Calu3 (cell line): ENCODE measurements at regions not wholly inside any gene's neighbourhood (a gene's known extent, or its start where the extent isn't known, plus 50 kb on each side); places are given as distances from the start of the nearest gene placed in this dataset.

ENCODE experiments used
- BruUV-seq: library from RNA; stranded (reverse); fragments of 400-500 nt; replicated peaks from 2 replicates; lab custom pipeline; 2021; lab: Mats Ljungman, UMichigan
- CTCF ChIA-PET: fragments of 300-600 bp; sonication (Branson Sonifier 250); formaldehyde crosslinking; loops from one replicate; lab custom pipeline; 2022; ENCODE audit warnings: antibody characterized with exemption; lab: Charles Lee
- DNase-seq: peaks from one replicate; pipeline ENCODE4 v3.0.0; 2022
- H3K27ac Mint-ChIP-seq: one replicate; pipeline ENCODE4 v1.8.0; 2022; ENCODE audit warnings: mixed read lengths; ENCODE audit not compliant: unreplicated experiment
- H3K27me3 Mint-ChIP-seq: one replicate; pipeline ENCODE4 v1.8.0; 2022; ENCODE audit warnings: mixed read lengths; ENCODE audit not compliant: unreplicated experiment
- H3K36me3 Mint-ChIP-seq: one replicate; pipeline ENCODE4 v1.8.0; 2022; ENCODE audit warnings: mild to moderate bottlenecking, moderate library complexity, mixed read lengths; ENCODE audit not compliant: insufficient read depth, unreplicated experiment
- H3K4me1 Mint-ChIP-seq: one replicate; pipeline ENCODE4 v1.8.0; 2022; ENCODE audit warnings: mild to moderate bottlenecking, low read depth, mixed read lengths; ENCODE audit not compliant: unreplicated experiment
- H3K4me3 Mint-ChIP-seq: one replicate; pipeline ENCODE4 v1.8.0; 2022; ENCODE audit warnings: mild to moderate bottlenecking, low read depth, moderate library complexity, mixed read lengths; ENCODE audit not compliant: unreplicated experiment
- H3K9me3 Mint-ChIP-seq: one replicate; pipeline ENCODE4 v1.8.0; 2022; ENCODE audit warnings: low read depth, mixed read lengths; ENCODE audit not compliant: unreplicated experiment
- CTCF ChIP-seq: fragments of 200-600 bp; IDR thresholded peaks from one replicate; pipeline ENCODE4 v1.8.0; 2022; ENCODE audit warnings: antibody characterized with exemption; ENCODE audit not compliant: unreplicated experiment
- intact Hi-C: fragments of 100-400 bp; cut with micrococcal nuclease; formaldehyde crosslinking; loops from one replicate; pipeline ENCODE4 v1.10.0; 2022; ENCODE audit not compliant: unreplicated experiment

- Mint-ChIP-seq H3K4me1 (no peaks in the 10 kb centered on the region), H3K27ac (no peak overlapping the region), H3K27me3 (no peaks in the 10 kb centered on the region), H3K9me3 (peaks cover 3% of the 10 kb centered on the region), H3K4me3 (no peak overlapping the region), H3K36me3 (no peaks in the 10 kb centered on the region)
- BruUV-seq: no TSS peak
- CTCF ChIA-PET: no interaction called here
- no peak for DNase-seq
- TF ChIP-seq CTCF: no peak
- intact Hi-C loops: no loop called here
Observed at GRCh38 chr18:60732143-60732542, 359.6 kb upstream of the MC4R start.

GRCh38 chr18:60739212-60739611 is 366.6 kb upstream of the MC4R start:
- Mint-ChIP-seq H3K27me3 (no peaks in the 10 kb centered on the region), H3K27ac (no peak overlapping the region), H3K4me3 (no peak overlapping the region), H3K36me3 (no peaks in the 10 kb centered on the region), H3K4me1 (no peaks in the 10 kb centered on the region), H3K9me3 (no peaks in the 10 kb centered on the region)
- BruUV-seq: no TSS peak
- DNase-seq: no peak
- intact Hi-C loops: no loop called here
- TF ChIP-seq CTCF: no peak
- CTCF ChIA-PET: no interaction called here

- H3K27me3 Mint-ChIP-seq: no peaks in the 10 kb centered on the region
- TF ChIP-seq CTCF: no peak
- H3K9me3 Mint-ChIP-seq: no peaks in the 10 kb centered on the region
- H3K4me3 Mint-ChIP-seq: no peak overlapping the region
- no peaks in the 10 kb centered on the region for H3K4me1 Mint-ChIP-seq
- intact Hi-C loops: no loop called here
- H3K36me3 Mint-ChIP-seq: no peaks in the 10 kb centered on the region
- CTCF ChIA-PET: no interaction called here
- DNase-seq: no peak
- no TSS peak for BruUV-seq
- no peak overlapping the region for H3K27ac Mint-ChIP-seq
Observed at GRCh38 chr18:60740313-60740712, 367.7 kb upstream of the MC4R start.

GRCh38 chr18:60746491-60746890 is 373.9 kb upstream of the MC4R start:
- Mint-ChIP-seq H3K4me1 (no peaks in the 10 kb centered on the region), H3K9me3 (no peaks in the 10 kb centered on the region), H3K36me3 (no peaks in the 10 kb centered on the region), H3K27ac (no peak overlapping the region), H3K27me3 (no peaks in the 10 kb centered on the region), H3K4me3 (no peak overlapping the region)
- CTCF ChIA-PET: no interaction called here
- no peak for DNase-seq
- TF ChIP-seq CTCF: no peak
- no TSS peak for BruUV-seq
- intact Hi-C loops: no loop called here
